HCT116 (cell line): ENCODE measurements at regions not wholly inside any gene's neighbourhood (a gene's known extent, or its start where the extent isn't known, plus 50 kb on each side); places are given as distances from the start of the nearest gene placed in this dataset.

Experiments used
- ATF3 ChIP-seq: IDR thresholded peaks from 2 replicates; pipeline ENCODE4 v1.6.1; 2012
- CTCF ChIP-seq, 3 experiments: fragments of 200-600 bp in 1 of 3; sonication (generic) in 1 of 3; IDR thresholded peaks in 2 of 3; conservative IDR thresholded peaks in 1 of 3; 2 replicates each; pipeline ENCODE4 v1.5.1; 2012 to 2017; ENCODE audit warnings: low read depth in 2 of 3, low read length in 2 of 3, antibody characterized with exemption in 1 of 3, borderline replicate concordance in 1 of 3, control low read depth in 1 of 3, mild to moderate bottlenecking in 1 of 3, mixed read lengths in 1 of 3, mixed run types in 1 of 3, moderate library complexity in 1 of 3; ENCODE audit not compliant: insufficient read depth in 1 of 3
- EZH2 ChIP-seq: fragments of 200-600 bp; sonication (generic); IDR thresholded peaks from 2 replicates; pipeline ENCODE4 v1.6.1; 2017; ENCODE audit warnings: antibody characterized with exemption, mixed run types
- EZH2phosphoT487 ChIP-seq: fragments of 200-600 bp; IDR thresholded peaks from 2 replicates; pipeline ENCODE4 v1.6.1; 2018; ENCODE audit warnings: antibody characterized with exemption, borderline replicate concordance
- MAX ChIP-seq: IDR thresholded peaks from 2 replicates; pipeline ENCODE4 v1.6.1; 2012
- POLR2A ChIP-seq: IDR thresholded peaks from 2 replicates; pipeline ENCODE4 v1.7.0; 2011; ENCODE audit warnings: borderline replicate concordance; ENCODE audit not compliant: insufficient read depth, insufficient read length; ENCODE audit errors: extremely low read depth
- POLR2AphosphoS5 ChIP-seq: IDR thresholded peaks from 2 replicates; pipeline ENCODE4 v1.6.1; 2011; ENCODE audit warnings: mild to moderate bottlenecking, low read depth, low read length, moderate library complexity
- SRF ChIP-seq: IDR thresholded peaks from 2 replicates; pipeline ENCODE4 v1.6.1; 2012; ENCODE audit warnings: low read depth
- ZFX ChIP-seq: fragments of 450-650 bp; IDR thresholded peaks from 2 replicates; pipeline ENCODE4 v1.6.1; 2017

GRCh38 chr3:88596451-88596850 lies 446.7 kb downstream of the C3orf38 start:
- TF ChIP-seq POLR2A, result no peak
- TF ChIP-seq CTCF (IDR thresholded peaks at IDR 0.05 in 2 of 3, conservative IDR thresholded peaks at IDR 0.05 in 1 of 3; ENCODE audit: borderline replicate concordance in 1 of 3, insufficient read depth in 1 of 3, low read depth in 2 of 3, low read length in 2 of 3), result no peak
- no peak for TF ChIP-seq MAX
- no peak for TF ChIP-seq EZH2phosphoT487
- TF ChIP-seq POLR2AphosphoS5, result no peak
- no peak for TF ChIP-seq ZFX
- no peak for TF ChIP-seq ATF3
- TF ChIP-seq EZH2, result no peak
- TF ChIP-seq SRF, result no peak
